Left ventricle myocardium superior (tissue), 1 donor: ENCODE measurements at regions not wholly inside any gene's neighbourhood (a gene's known extent, or its start where the extent isn't known, plus 50 kb on each side); places are given as distances from the start of the nearest gene placed in this dataset.
"Not testable (repeated sequence)": the region's sequence is repeated elsewhere in the genome, so short reads cannot be mapped to it uniquely, and the experiment has no call there.

Source experiments
- ATAC-seq: fragments of 200-7000 bp; cut with Tn5 transposase; one replicate; pipeline ENCODE4 v1.9.1; 2020; ENCODE audit warnings: mild to moderate bottlenecking, moderate library complexity
- DNase-seq: peaks from one replicate; pipeline ENCODE4 v3.0.0-alpha.2; 2020
- intact Hi-C: fragments of 100-400 bp; cut with micrococcal nuclease; formaldehyde crosslinking; loops from one replicate; pipeline ENCODE4 v1.11.0; 2022
- donor health status: DM: no; HTN: yes; CAD: no; lungs with severe emphysema.

DNA sequence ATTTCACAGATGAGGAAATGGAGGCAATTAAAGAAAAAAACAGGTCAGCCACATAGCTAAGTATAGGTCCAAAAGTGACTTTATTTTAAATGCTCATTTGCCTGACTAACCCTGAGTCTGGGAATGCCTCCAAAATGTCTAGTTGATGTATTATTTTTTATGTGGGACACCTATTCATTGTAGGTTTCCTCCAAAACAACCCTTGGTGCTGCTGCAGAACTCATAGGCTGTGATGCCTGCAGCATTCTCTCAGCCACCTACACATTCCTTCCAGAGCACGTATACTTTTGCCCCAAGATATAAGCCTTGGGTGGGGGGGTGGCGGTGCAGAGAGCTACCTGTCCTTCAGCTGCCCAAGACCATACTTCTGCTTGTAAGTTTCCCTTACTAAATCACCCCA is 77.4 kb downstream of the MSX2 start:
- intact Hi-C loops = no loop called here
- ATAC-seq (no peak), DNase-seq (no peak)

DNA sequence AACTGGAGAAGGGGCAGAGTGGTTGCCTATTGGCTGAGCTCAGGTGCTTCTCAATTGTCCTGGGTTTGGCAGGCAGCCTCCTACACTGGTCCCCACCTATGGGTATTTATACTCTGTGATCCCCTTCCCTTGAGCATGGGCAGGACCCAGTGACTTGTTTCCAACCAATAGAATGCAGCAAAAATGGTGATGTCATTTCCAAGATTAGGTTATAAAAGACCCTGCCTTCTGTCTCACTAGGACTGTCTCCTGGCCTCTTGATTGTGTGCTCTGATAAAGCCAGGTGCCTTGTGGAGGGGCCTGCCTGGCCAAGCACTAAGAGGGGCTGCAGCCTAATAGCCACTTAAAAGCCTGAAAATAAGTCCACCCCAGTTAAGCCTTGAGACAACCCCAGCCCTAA is 76.1 kb downstream of the MSX2 start:
- no peak for ATAC-seq
- intact Hi-C loops = no loop called here

DNA sequence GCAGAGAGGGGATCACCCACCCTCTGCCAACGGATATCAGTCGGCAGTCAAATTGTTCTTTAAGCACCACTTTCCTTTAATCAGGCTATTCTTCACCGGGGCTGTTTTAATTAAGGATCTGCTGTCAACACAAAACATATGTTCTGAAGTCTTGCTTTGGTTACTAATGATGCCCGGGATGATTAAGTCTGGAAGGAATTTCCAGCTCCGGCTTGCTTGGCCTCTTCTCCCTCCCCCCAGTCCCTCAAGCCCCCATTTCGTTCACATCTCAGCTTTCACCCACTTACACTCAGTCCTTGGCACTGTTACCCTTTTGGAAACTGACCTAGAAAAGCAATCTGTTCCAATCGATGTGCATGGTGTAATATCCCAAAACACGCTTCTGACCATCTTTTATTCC is 74.7 kb downstream of the MSX2 start:
- ATAC-seq = no peak
- no peak for DNase-seq
- intact Hi-C loops = no loop called here

More for the DNA sequence above, 76.1 kb downstream of the MSX2 start:
- no peak for DNase-seq

- no peak for ATAC-seq
- intact Hi-C loops = no loop called here
- no peak for DNase-seq
Observed at GRCh38 chr5:174798551-174798951, 74.2 kb downstream of the MSX2 start.

GRCh38 chr5:174796711-174797192 is 72.4 kb downstream of the MSX2 start:
- no peak for ATAC-seq
- intact Hi-C loops = no loop called here
- no peak for DNase-seq

GRCh38 chr5:174794931-174795672 is 70.7 kb downstream of the MSX2 start:
- ATAC-seq (no peak), DNase-seq (no peak)
- intact Hi-C loops = loop anchor here (5.0 kb wide), 1 partner anchor 373 kb away; no protein-coding TSS in a partner anchor

DNA sequence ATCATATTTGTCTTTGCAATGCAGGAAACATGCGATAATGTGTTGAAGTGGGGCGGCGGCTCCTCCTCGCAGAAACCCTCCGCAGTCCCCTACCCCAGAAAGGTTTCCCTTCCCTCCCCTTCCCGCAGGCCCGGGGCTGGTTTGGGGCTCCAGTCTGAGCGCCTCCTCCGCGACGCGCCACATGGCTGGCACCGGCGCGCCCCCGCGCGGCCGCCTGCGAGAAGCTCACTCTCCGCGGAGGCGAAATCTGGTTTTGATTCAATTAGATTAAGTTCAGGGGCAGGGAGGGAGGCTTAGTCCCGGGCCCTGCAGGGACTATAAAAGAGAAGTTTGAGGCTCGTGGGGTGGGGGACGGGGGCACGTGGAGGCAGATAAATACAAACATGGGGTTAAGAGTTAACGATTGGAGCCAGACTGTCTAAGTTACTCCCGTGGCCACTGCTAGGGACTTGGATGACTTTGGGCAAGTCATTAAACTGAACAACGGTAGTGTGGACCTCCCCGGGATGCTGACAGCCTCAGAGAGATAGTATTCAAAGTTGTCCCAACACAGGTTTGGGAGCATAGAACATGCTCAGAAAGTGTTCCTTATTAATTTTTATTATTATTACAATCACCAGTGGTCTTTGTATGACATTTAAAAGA is 69.4 kb downstream of the MSX2 start:
- intact Hi-C loops = loop anchor here (5.0 kb wide), 1 partner anchor 372 kb away; no protein-coding TSS in a partner anchor
- DNase-seq = peak; percentile 76
- peak; percentile 80 for ATAC-seq

GRCh38 chr5:174793076-174793475 is 68.7 kb downstream of the MSX2 start:
- ATAC-seq (no peak), DNase-seq (no peak)
- intact Hi-C loops = loop anchor here (5.0 kb wide), 1 partner anchor 371 kb away; no protein-coding TSS in a partner anchor

GRCh38 chr5:174792265-174792664 is 67.9 kb downstream of the MSX2 start:
- intact Hi-C loops = loop anchor here (5.0 kb wide), 1 partner anchor 370 kb away; no protein-coding TSS in a partner anchor
- not testable (repeated sequence) for ATAC-seq, DNase-seq

- DNase-seq (no peak), ATAC-seq (no peak)
- intact Hi-C loops = loop anchor here (5.0 kb wide), 1 partner anchor 369 kb away; no protein-coding TSS in a partner anchor
Observed at GRCh38 chr5:174790906-174791305, 66.5 kb downstream of the MSX2 start.

- ATAC-seq = no peak
- intact Hi-C loops = no loop called here
- no peak for DNase-seq
Observed at GRCh38 chr5:174789596-174789995, 65.2 kb downstream of the MSX2 start.

GRCh38 chr5:174785120-174785680 is 60.8 kb downstream of the MSX2 start:
- intact Hi-C loops = no loop called here
- DNase-seq (no peak), ATAC-seq (no peak)
